ENCODE measurements at regions not wholly inside any gene's neighbourhood (a gene's known extent, or its start where the extent isn't known, plus 50 kb on each side); places are given as distances from the start of the nearest gene placed in this dataset.
A peak's percentile ranks its signal among the peaks of the same experiment; 100 is the strongest.

GRCh38 chr4:189304809-189305208, 635.9 kb upstream of the FRG1 start:
- DNase-seq = no peak

DNA sequence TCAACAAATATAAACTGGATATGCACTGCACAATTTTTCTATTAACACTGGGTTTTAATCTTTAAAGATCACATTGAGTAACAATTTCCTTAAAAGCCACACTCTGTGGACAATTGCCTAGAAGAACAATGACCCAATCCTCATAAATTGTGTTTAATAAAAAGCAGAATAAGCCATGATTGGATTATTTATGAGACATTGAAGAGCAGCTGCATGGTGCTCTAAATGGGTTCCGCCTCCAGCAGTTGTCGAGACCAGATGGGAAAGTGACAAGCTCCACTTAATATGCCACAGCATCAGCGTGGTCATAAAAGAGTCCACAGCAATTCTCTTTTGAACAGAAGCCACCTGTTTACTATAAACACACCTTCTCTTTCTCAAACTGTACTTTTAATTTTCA, 635.2 kb upstream of the FRG1 start:
- no peak for DNase-seq

DNA sequence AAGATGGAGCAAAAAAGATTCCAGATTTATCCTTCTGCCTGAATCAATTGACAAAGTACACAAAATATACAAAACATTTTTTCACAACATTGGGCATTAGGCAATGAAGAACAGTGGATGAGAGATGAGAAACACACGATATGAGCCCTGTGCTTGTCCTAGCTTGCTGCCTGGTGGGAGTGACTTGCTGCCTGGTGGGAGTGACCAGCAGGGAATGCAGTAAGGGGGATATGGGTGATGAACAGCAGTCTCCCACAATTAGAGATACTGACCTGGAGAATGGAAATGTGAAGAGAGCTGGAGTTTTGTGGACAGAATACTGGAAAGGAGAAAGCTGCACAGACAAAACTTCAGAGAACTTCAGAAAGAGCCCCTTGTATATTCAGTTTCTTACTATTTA, 629.4 kb upstream of the FRG1 start:
- DNase-seq = no peak

DNA sequence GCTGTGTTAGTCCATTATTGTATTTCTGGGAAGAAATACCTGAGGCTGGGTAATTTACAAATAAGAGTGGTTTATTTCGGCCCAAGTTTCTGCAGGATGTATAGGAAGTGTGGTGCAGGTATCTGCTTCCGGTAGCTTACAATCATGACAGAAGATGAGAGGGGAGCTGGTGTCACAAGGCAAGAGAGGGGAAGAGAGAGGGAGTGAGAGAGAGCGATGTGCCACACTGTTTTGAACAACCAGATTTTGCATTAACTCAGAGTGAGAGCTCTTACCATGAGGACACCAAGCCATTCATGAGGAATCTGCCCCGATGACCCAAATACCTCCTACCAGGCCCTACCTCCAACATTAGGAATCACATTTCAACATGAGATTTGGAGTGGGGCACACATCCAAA, 627.6 kb upstream of the FRG1 start:
- DNase-seq = no peak

DNA sequence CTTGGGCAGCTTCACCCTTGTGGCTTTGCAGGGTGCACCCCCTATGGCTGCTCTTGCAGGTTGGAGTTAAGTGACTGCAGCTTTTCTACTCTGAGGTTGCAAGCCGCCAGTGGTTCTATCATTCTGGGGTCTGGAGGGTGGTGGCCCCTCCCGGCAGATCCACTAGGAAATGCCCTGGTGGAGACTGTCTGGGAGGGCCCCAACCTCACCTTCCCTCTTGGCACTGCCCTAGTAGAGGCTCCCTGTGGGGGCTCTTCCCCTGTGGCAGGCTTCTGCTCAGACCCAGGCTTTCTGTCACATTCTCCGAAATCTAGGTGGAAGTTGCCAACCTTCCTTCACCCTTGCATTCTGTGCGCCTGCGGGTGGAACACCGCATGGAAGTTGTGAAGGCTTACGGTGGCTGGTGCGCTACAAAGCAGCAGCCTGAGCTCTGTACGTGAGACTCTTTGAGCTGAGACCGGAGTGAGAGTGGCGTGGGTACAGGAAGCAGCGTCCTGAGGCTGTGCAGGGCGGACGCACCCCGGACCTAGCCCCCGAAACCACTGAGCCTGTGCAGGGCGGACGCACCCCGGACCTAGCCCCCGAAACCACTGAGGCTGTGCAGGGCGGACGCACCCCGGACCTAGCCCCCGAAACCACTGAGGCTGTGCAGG, 626.7 kb upstream of the FRG1 start:
- DNase-seq = no peak

DNA sequence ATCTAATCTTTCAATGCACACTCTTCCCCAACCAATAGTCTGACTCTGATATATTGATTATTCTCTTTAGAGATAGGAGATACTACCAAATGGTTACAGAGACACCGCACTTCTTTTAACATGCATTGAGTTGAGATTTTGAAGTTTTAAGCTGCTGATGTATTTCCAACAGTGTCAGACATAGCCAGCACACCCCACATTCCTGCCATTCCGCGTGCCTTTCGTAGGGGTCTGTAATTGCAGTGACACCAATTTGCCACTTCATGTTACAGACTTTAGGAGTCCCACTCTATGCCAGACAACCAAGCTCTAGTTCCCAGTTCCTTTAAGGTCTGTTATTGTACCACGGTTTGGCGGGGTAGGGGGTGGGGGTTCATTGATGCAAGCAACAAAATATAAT, 618.2 kb upstream of the FRG1 start:
- no peak for DNase-seq

DNA sequence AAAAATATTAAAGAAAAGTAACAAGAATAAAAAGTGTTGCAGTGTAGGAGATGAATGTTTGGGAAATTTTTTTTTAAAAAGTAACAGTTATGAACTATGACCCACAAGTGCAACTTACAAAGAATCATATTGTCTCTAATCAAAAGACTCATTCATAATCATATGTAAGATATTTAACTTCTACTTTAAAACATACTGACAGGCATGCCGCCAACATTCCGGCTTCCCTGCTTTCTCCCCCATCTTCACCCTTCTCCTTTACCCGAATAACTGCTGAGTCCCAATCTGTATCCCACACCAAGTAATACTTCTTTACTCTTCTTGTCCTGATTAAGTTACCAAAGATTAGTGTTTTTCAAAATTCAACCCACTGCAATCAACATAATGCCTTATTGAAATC, 598.8 kb upstream of the FRG1 start:
- no peak for DNase-seq

GRCh38 chr4:189355590-189355989, 585.1 kb upstream of the FRG1 start:
- no peak for DNase-seq

GRCh38 chr4:189362364-189362763, 578.3 kb upstream of the FRG1 start:
- no peak for DNase-seq

- no peak for DNase-seq
Observed at GRCh38 chr4:189364032-189364449, 576.6 kb upstream of the FRG1 start.

- no peak for DNase-seq
Observed at GRCh38 chr4:189365451-189365850, 575.2 kb upstream of the FRG1 start.

DNA sequence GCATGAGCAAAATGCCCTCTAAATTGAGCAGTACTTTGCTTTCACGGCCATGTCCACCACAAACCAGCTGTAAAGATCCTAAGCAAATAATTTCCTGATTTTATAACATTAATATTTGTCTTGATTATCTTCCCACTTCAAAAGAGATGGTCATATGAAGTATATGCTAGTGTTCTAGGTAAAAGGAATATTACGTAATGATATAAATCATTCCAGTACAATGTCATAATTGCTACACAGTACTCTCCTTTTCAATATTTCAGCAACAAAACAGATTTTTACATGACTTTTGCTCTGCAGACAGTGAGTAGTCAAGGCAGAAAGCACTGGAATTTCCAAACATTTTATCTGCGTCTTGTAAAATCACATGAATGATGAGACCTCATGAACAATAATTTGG, 572.8 kb upstream of the FRG1 start:
- no peak for DNase-seq

DNA sequence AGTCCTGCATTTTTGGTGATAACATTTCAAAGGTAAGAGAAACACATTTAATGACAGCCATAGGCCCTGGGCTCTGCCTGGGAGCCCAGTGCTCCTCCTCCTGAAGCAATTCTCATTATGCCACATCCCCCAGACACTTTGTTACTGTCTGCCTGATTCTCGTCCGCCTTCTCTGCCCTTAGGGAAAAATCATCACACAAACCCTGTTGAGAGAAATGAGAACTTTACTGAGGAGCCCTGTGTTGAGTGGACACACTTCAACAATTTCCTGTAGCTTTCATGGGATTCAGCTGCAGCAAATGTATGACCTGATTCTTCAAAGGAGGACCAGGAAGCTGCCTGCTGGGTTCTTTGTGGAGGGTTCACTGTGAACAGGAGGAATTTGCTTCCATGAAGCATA, 566.5 kb upstream of the FRG1 start:
- DNase-seq = no peak

- no peak for DNase-seq
Observed at GRCh38 chr4:189376901-189377300, 563.8 kb upstream of the FRG1 start.

- DNase-seq = no peak
Observed at GRCh38 chr4:189377569-189377968, 563.1 kb upstream of the FRG1 start.

DNA sequence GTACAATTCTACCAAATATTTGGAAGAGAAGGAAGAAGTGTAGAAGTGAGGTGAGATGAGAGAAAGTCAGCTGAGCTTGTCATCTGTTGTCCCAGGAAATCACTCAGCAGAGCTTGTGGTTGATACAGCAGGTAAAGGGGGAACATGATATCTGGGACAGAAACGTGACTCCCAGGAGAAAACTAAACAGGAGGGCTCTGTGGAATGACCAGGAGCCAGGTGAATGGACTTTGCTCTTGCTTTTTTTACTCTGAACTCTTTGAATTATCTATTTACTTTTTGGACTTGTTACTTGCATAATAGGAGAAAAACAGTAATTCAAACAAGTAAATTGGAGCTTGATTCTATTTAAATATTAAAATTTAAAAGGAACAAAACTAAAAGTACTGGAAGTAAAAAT, 555.6 kb upstream of the FRG1 start:
- DNase-seq = no peak

- DNase-seq = no peak
Observed at GRCh38 chr4:189385579-189385978, 555.1 kb upstream of the FRG1 start.

DNA sequence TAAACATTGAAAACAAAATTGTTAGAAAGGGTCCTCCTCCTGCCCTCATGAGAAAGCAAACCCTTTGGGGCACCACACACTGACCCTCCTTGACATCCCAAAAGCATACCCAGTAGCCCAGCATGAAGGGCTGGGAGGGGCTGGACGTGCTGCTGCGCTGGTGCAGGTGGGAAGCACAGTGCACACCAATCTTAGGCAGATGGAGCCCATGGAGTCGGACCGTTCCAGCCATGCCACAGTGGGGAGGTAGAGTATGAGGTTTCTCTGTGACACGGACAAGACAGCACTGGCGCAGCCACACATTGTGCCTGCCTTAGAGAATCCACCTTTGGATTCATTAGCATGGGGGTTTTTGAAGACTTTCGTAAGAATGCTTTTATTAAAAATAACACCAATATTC, 544.2 kb upstream of the FRG1 start:
- no peak for DNase-seq

- no peak for DNase-seq
Observed at GRCh38 chr4:189404271-189404670, 536.4 kb upstream of the FRG1 start.

- DNase-seq = no peak
Observed at GRCh38 chr4:189409158-189409557, 531.5 kb upstream of the FRG1 start.

GRCh38 chr4:189414021-189414420, 526.7 kb upstream of the FRG1 start:
- no peak for DNase-seq

DNA sequence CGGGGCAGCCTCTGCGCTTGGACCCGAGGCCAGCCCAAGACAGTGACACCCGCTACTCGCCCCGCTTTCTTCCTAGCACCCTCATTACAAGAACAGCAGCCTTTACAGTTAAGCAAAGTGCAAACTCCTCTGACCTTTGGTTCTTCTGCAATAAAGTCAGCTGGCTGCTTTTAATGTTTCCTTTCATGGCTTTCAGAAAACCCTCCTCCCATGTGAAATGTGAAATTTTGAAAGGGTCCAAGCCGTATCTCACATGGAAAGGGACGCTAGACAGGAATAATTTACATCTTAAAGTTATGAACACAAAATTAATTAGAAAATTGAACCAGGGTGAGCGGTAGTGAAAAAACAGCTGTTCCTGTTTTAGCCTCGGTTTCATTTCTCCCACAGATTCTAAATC, 520.1 kb upstream of the FRG1 start:
- DNase-seq = no peak

DNA sequence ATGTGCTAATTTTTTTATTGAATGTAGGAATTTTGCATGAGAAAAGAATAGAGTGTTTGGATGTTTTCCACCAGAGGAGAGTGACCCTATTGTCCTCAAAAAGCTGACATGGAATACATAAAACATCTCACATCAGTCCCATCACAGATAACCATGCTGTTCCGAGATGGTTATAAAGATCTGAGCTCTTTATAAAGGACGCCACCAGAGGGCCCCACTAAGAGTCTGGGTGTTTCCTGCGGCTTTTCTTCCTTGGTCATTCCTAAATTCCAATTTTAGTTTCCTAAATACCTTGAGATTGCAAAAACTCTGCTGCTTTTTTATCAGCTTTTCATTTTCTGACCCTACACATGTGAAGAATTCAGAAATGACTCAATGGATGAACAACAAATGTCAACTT, 504.5 kb upstream of the FRG1 start:
- no peak for DNase-seq

- no peak for DNase-seq
Observed at GRCh38 chr4:189440716-189441115, 500.0 kb upstream of the FRG1 start.

GRCh38 chr4:189443341-189443740, 497.3 kb upstream of the FRG1 start:
- DNase-seq = peak; percentile 40

GRCh38 chr4:189445613-189446012, 495.1 kb upstream of the FRG1 start:
- no peak for DNase-seq
